GM20000 (cell line): ENCODE measurements at regions not wholly inside any gene's neighbourhood (a gene's known extent, or its start where the extent isn't known, plus 50 kb on each side); places are given as distances from the start of the nearest gene placed in this dataset.
"Not testable (repeated sequence)": the region's sequence is repeated elsewhere in the genome, so short reads cannot be mapped to it uniquely, and the experiment has no call there.

Experiments used
- DNase-seq: peaks from one replicate; pipeline ENCODE4 v3.0.0; 2012; ENCODE audit warnings: low spot score
- TF ChIP-seq, protein P1 (sequence below): IDR thresholded peaks from 2 replicates; pipeline ENCODE4 v1.5.1; 2012; ENCODE audit warnings: mild to moderate bottlenecking, control low read depth; ENCODE audit errors: extremely low read depth, missing control alignments

DNA sequence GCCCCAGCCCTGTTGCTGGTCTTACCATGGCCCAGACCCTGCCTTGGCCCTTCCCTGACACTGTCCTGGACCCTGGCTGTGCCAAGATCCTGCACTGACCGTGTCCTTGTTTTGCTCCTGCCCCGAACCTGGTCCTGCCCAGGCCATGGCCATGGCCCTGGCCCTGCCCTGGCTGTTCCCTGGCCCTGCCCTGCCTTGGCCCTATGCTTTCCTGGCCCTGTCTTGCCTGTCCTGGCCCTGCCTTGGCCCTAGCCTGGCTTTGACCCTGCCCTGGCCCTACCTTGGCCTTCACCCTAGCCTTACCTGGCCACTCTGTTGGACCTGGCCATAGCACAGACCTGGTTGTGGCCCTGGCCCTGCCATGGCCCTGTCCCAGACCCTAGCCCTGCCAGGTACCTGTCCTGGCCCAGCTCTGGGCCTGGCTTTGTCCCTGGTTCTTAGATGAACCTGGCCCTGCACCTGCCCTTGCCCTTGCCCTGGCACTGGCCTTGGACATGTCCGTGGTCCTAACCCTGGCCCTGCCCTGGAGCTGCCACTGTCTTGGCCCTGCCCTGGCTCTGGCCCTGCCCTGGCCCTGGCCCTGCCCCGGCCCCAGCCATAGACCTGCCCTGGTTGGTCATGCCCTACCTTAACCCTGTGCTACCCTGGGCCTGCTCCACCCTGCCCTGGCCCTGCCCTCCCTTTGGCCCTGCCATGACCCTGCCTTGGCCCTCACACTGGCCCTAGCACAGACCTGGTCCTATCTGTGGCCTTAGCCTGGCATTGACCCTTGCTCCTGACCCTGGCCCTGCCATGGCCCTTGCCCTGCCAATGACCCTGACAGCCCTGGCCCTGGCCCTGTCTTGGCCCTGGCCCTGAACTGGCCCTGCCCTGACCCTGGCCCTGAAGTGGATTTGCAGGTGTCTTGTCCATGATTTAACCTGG is 238.1 kb downstream of the GOLGA6L6 start:
- not testable (repeated sequence) for DNase-seq

DNA sequence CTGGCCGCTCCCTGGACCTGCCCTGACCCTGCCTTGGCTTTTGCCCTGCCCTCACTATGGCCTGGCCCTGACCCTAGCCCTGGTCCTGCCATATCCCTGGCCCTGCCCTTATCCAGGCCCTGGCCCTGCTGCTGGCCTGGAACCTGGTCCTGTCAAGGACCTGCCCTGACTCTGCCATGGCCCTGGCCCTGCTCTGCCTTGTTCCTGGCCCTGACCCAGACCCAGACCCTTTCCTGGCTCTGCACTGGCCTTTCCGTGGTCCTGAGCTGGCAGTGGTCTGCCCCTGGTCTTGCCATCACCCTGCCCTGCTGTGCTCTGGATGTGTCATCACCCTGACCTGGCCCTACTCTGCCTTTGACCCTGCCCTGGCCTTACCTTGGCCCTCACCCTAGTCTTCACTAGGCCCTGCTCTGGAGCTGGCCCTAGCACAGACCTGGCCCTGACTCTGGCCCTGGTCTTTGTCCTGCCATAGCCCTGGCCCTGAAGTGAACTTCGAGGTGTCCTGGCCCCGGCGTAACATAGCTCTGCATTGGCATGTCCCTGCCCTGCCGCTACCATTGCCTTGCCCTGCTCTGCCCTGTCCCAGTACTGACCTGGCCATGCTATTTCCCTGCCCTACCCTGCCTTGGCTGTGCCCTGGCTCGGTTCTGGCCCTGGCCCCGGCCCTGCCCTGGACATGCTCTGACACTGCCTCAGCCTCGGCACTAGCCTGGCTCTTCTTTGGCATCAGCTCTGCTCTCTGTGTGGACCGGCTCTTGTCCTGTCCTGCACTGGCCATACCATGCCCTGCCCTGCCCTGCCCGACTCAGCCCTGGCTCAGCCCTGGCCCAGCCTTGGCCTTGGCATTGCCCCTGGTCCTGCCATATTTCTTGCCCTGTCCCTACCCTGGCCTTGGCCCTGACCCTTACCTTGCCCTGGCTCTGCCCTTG is 239.2 kb downstream of the GOLGA6L6 start:
- not testable (repeated sequence) for DNase-seq

DNA sequence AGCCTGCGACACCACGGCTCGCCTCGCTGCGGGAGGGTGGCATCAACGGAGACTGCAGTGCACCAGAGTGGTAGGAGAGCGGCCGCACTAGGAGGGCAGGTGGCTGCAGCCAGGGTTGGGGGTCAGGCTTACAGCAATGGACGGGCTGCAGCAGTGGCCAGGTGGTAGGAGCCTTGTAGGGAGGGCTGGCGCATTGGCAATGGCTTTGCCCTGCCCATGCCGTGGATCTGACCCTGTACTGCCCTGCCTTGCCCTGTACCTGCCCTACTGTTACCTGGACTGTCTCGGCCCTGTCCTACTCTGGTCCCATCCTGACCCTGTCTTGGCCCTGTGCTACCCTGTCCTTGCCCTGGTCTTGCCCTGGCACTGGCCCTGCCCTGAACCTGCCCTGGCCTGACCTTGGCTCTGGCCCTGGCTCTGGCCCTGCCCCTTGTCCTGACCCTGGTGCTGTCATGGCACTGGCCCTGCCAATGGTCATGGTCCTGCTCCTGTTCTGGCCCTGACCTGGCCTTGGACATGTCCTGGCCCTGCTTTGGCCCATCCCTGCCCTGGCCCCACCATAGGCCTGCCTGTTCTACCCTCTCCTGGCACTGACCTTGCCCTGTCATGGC is 240.0 kb downstream of the GOLGA6L6 start:
- not testable (repeated sequence) for DNase-seq

DNA sequence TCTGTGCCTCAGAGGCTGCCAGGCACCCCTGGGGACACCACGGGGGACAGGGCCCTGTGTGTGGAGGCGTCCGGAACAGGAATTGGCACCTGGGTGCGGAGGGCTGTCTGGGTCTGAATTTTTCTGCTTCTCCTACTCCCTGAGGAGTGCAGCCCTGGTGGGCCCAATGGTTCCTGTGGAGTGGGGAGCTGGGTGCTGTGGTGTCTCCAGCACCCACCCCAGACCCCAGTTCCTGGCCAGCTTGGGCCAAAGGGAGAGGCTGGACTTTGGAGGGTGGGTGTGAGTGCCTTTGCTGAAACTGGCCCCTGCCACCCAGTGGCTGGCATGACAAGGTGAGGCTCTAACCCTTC is 240.6 kb downstream of the GOLGA6L6 start:
- DNase-seq: not testable (repeated sequence)

DNA sequence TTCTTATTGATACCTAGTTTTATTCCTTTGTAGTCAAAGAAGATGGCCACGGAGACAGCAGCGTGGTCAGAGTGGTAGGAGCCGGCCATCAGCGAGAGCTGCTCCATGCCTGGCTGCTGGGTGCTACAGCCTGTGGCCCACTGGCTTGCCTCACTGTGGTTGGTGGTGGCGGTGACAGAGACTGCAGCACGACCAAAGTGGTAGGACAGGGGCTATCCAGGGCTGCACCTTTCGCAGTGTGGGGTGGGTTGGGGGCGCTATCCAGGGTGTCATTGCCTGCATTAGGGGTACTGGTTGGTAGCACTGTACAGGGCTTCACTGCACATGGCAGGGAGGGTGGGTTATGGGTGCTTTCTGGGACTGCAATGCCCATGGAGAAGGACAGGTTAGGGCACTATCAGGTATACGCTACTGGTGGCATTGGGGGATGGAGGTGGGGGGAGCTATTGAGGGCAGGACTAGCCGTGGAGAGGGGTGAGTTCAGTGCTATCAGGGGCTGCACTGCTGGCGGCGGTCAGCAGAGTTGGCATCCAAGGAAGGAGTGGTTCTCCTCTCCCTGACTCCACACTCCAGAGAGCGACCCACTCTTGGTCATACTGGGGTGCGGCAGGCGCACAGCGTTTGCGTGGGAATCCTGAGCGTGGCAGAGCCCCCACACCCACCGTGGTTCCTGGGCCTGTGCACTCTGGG is 241.1 kb downstream of the GOLGA6L6 start:
- not testable (repeated sequence) for DNase-seq

DNA sequence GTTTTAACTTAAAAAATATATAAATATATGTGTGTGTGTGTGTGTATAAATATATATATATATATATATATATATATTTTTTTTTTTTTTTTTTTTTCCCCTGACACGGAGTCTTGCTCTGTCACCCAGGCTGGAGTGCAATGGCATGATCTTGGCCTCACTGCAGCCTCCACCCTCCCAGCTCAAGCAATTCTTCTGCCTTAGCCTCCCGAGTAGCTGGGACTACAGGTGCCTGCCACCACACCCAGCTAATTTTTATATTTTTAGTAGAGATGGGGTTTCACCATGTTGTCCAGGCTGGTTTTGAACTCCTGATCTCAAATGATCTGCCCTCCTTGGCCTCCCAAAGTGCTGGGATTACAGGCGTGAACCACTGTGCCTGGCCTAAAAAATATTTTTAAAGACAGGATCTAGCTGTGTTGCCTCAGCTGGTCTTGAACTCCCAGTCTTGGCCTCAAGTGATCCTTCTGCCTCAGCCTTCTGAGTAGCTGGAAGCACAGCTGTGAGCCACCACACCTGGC is 243.9 kb downstream of the GOLGA6L6 start:
- not testable (repeated sequence) for DNase-seq

DNA sequence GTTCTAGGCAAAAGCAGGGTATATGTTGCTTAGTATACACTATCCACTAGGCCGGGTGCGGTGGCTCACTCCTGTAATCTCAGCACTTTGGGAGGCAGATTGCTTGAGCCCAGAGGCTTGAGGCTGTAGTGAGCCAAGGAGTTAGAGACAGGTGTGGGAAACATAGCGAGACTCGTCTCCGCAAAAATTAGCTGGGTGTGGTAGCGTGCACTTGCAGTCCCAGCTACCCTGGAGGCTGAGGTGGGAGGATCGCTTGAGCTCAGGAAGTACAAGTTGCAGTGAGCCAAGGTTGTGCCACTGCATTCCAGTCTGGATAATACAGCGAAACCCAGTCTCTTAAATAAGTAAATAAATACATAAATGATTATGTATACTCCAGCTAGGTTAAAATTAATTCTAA is 245.3 kb downstream of the GOLGA6L6 start:
- not testable (repeated sequence) for DNase-seq

DNA sequence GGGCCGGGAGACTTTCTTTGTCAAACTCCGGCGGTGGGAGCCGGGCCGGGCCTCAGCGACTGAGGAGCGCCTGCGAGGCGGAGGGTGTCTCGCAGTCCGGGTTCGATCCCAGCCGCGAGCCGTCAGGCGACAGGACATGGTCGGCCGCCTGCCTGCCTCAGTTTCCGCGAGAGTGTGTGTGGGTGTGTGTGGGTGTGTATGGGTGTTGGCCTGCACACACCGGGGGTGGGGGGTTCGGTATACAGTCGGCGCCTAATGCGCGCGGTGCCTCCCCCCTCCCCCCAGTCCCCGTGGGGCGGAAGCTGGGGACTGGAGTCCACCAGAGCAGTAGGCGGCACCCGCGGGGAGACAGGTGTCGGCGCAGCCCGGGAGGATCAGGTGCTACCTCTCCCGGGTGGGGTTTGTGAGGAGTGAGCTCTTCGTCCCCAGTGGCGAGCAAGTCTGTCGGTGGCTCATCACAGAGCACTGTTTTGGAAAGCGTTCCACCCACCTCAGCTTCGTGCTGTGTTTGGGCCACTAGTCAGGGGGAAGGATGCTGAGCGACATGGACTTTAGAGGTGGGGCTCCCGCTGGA is 246.3 kb downstream of the GOLGA6L6 start:
- TF ChIP-seq, protein P1, sequence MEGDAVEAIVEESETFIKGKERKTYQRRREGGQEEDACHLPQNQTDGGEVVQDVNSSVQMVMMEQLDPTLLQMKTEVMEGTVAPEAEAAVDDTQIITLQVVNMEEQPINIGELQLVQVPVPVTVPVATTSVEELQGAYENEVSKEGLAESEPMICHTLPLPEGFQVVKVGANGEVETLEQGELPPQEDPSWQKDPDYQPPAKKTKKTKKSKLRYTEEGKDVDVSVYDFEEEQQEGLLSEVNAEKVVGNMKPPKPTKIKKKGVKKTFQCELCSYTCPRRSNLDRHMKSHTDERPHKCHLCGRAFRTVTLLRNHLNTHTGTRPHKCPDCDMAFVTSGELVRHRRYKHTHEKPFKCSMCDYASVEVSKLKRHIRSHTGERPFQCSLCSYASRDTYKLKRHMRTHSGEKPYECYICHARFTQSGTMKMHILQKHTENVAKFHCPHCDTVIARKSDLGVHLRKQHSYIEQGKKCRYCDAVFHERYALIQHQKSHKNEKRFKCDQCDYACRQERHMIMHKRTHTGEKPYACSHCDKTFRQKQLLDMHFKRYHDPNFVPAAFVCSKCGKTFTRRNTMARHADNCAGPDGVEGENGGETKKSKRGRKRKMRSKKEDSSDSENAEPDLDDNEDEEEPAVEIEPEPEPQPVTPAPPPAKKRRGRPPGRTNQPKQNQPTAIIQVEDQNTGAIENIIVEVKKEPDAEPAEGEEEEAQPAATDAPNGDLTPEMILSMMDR: no peak
- no peak for DNase-seq

DNA sequence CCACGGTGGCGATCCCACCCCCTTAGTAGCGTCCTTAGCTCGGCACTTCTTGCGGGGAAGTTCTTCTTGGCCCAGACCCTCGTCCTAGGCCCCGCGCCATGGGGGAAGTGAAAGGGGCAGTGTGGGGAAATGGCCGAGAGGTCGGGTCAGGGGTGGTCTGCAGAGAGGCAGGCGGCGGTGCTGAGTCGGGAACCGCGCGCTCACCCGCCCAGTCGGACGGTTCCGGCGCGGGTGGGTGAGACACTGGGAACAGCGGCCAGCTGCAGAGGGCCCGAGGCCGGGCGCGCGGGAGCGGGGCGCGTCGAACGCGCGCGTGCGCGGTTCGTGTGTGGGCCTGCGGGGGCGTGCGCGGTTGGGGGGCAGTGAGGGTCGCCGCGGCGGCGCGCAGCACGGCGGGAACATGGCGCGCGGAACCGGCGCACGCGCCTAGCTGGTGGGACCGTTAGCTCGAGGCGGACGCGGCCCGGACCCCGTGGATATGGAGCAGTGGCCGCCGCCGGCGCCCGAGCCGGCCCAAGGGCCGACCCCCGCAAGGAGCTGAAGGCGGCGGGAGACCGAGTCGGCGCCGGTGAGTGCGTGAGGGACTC is 246.9 kb downstream of the GOLGA6L6 start:
- DNase-seq: no peak

DNA sequence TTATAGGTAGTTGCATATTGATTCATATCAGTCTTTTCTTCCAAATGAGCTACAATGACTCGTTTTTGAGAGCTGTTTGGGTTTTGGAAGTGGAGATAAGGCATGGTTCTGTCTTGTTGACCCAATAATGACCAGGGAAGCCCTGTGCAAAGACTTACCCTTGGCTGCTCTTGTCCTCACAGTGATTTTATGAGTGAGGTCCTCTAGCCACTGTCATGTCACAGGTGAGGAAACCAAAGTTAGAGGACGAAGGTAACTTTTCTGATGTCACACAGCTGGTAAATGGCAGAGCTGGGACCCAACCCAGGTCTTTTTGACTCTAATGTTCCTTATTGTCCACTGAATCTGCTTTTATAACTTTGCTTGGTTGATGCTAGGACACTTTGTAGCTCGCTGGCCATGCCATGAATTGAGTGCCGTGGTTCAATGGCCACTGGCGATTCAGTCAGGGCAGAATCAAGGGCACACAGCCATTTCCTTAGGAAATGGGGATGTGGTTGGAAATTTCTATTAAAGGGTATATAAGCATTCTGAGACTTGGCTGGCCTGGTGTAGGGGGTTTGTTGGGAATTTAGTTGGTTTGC is 249.1 kb downstream of the GOLGA6L6 start:
- DNase-seq: not testable (repeated sequence)

More for the DNA sequence above, 246.9 kb downstream of the GOLGA6L6 start:
- TF ChIP-seq, protein P1: no peak

DNA sequence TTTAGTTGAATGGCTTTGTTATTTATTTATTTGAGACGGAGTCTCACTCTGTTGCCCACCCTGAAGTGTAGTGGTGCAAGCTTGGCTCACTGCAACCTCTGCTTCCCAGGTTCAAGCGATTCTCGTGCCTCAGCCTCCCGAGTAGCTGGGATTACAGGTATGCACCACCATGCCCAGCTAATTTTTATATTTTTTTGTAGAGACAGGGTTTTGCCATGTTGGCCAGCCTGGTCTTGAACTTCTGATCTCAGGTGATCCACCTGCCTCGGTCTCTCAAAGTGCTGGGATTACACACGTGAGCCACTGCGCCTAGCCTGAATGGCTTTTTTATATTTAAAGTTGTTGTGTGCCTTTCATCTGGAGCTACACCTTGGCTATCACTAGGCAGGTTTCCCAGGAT is 250.0 kb downstream of the GOLGA6L6 start:
- DNase-seq: not testable (repeated sequence)

DNA sequence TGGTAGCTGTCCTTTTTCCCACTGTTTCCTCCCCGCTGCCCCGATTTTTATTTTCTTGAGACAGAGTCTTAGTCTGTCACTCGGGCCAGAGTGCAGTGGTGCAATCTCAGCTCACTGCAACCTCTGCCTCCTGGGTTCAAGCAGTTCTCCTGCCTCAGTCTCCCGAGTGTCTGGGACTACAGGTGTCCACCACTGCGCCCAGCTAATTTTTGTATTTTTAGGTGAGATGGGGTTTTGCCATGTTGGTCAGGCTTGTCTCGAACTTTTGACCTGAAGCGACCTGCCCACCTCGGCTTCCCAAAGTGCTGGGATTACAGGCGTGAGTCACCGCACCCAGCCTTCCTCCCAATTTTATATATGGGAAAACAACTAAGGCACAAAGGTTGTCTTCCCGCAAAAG is 251.0 kb downstream of the GOLGA6L6 start:
- DNase-seq: not testable (repeated sequence)

DNA sequence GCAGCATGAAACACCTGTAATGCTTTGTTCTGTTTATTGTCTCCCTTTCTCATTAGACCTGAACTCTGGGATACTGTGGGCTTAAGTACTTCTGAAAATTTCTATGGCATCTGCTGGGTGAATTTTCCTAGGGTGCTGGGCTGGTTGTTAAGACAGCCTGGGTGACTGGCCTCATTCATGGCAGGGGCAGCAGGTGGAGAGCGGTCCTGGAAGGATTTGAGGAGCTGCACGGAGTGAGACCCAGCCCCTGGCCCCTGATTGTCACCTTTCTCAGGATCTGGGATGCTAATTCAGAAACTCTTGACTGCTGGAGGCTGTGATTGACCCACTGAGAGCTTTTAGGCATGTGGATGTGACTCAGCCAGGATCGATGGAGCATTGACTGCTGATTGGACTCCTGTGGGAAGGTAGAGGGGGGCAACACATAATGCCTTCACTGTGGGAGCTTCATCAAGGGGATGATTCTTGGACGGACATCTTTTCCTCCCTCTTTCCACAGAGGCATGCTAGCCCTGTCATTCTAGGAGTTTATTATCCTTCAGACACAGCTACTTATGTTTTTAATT is 252.0 kb downstream of the GOLGA6L6 start:
- not testable (repeated sequence) for DNase-seq

DNA sequence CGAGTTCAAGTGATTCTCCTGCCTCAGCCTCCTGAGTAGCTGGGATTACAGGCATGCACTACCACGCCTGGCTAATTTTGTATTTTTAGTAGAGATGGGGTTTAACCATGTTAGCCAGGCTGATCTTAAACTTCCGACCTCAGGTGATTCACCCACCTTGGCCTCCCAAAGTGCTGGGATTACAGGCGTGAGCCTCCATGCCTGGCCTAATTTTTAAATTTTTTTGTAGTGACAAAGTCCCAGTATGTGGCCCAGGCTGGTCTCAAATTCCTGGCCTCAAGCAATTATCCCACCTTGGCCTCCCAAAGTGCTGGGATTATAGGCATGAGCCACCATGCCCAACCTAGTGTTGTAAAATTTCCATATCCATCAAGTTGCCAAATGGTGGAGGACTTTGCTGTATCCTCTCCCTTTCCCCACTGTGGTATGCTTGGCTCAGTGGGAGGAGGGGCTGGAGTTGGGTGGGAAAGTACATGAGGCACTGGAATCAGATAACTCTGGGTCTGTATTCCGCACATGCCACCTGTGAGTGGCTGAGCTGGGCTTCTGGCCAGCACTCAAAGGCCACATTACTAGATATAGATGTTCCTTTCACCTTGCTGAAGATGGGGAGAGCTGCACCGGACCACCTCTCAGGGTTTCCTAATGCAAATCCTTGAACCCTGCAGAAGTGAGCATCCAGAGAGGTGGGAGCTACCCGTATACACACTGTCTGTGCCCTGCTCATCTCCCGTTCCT is 252.6 kb downstream of the GOLGA6L6 start:
- DNase-seq: not testable (repeated sequence)

DNA sequence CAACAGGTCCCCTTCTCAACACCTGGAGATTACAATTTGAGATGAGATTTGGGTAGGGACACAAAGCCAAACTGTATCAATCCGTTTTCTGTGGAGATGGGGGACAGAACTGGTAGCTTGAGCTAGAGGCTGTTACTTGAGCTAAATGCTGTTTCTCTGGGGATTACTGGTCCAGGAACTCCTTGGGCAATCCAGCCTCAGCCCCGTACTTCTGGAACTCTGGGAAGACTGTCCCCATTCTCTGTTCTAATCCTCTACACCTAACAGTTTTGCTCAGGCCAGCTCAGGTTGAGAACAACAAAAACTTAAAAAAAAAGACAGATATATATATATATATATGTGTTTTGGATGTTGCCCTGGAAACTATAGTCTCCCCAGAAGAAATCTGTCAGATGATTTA is 255.0 kb downstream of the GOLGA6L6 start:
- not testable (repeated sequence) for DNase-seq
